Stimulated activated CD4-positive, alpha-beta T cell treated with anti-CD3 and anti-CD28 coated beads, TNF-alpha, amount 100 ng/mL, for 1 hour (primary cell): ENCODE measurements at regions not wholly inside any gene's neighbourhood (a gene's known extent, or its start where the extent isn't known, plus 50 kb on each side); places are given as distances from the start of the nearest gene placed in this dataset.

ENCODE experiments used
- DNase-seq, 3 donors: peaks; one replicate each; pipeline ENCODE4 v3.0.0-alpha.2; 2020; ENCODE audit warnings: low read depth in 3 of 3, low spot score in 1 of 3

DNA sequence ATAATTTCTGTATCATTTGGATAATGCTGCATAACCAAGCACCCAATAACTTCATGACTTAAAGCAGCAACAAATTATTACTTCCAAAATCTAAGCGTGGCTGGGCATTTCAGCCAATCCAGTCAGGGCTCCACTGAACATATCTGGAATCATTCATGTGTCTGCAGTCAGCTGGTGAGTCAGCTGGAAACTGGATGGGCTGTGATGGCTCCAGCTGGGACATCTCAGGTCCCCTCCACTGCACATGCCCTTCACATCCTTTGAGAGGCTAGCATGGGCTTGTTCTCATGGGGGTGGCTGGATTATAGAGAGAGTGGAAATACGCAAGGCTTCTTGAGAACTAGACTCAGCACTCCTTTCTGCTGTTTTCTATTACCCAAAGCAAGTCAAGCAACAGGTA lies 961.9 kb downstream of the DIAPH3 start:
- no peak for DNase-seq

DNA sequence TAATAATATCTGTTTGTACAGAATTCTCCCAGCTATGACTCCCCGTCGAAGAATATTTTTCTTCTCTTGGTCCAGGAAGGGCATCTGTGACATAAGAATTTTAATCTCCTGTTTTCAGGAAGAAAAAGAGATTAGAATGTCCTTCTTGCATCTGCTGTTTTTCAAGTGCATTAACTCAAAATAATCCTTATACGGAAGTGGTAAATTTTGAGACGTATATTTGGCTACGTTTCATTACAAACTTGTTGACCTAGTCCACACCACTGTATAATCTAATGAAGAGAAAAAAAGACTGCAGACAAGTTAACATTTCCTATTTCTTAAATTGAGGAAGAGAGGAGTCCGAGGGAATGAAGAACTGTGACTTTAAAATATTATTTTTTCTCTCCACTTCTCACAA lies 959.9 kb downstream of the DIAPH3 start:
- DNase-seq, result no peak

DNA sequence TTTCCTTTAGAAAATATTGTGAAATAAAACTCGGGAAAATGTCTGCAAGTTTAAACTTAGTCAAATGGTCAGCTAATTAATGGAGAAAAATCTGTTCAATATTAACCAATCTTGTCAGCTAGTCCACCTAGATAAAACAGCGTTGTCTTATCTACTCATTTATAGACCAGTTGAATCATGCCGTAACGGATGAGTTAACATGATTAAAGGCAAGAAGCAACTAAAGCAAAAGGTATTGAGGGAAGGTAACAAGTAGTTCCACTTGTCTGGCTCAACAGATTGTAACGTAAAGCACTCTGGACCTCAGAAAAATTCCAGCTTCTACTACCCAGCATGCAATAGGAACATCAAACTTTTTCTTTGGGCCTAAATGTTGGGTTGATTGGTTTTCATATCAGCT lies 958.2 kb downstream of the DIAPH3 start:
- no peak for DNase-seq

DNA sequence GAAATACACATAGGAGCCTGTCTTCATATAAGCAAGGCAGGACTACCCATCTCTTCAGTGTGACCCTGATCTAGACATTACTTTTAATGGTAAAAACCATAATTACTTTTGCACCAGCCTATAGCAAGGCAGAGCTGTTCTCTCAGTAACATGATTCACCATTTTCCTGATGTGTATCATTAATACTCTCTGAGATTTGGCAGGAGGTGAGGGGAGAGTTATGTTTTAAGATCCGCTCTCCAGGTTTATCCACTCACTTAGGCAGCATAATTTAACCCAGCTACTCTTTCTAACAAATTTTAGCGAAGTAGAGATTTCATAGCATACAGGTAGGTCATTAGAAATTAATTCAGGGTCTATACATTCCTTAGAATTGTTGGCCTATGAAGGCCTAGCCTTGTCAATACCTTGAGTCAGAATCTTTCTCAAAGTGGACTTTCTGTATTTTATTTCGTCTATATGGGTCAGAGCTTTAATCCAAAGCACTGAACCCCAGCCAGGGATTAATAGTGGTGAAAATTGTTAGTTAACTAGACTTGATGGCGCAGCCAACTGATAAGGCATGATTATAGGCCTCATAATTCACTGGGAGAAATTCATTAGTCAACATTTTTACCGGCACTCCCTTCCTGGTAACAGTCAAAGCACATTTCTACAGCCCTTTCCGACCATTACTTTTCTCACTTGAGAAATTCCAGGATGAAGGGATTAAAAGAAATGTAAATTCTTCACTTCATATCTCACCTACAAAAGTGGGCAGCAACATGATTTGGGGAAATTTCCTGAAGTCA lies 955.1 kb downstream of the DIAPH3 start:
- no peak for DNase-seq

GRCh38 chr13:59210543-59210942 lies 953.2 kb downstream of the DIAPH3 start:
- DNase-seq, result no peak

GRCh38 chr13:59211606-59212005 lies 952.1 kb downstream of the DIAPH3 start:
- no peak for DNase-seq

- DNase-seq, result no peak
Measured at GRCh38 chr13:59229401-59229800, 934.3 kb downstream of the DIAPH3 start.

- DNase-seq, result no peak
Measured at GRCh38 chr13:59229861-59230260, 933.9 kb downstream of the DIAPH3 start.

DNA sequence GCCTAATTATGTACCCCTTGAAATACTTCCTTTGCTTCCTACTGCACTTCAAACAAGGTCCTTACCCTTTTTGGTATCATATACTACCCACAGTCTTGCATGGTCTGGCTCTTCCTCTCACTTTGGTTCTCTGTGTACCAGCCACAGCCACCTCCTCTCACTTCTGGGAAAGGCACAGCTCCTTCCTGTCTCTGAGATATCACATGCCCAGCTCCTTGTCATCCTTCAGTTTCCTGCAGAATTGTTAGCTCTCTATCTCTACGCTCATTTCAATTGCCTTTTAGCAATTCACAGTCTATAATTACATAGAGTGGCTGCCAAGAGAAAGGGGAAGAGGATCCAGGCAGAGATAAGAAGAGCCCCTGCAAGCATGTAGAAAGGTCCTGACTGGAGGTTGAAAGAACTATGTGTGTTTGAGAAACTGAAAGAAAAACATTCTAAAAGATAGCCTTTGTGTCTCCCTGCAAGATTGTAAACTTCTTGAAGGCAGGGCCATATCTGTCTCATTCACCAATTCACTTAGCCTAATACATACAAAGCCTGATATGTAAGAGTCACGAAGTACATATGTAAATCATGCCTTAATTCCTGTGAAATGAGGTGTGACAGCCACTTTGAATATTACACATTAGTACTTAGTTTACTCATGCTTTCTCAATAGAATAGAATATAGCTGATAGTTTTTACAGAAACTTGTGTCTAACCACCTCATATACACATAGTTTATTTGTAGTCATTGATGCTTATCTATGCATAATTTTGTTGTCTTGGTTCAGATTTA lies 933.1 kb downstream of the DIAPH3 start:
- DNase-seq, result no peak

- no peak for DNase-seq
Measured at GRCh38 chr13:59236309-59236919, 927.3 kb downstream of the DIAPH3 start.

DNA sequence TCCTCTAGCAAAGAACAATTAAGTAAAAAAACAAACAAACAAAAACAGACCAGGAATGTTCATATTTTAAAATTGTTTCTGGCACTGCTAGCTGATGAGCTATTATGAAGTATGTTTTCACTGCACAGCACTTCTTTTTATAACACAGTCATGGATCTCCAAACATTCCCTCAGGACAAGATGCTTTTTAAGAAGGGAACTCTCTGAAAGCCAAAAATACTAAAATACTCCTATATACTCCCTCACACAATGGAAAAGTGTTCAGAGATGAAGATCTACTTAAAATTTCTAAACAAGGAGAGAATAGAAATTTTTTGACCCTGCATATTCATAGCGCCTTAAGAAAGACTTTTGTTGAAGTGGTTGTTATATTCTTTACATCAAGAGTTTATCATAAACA lies 926.8 kb downstream of the DIAPH3 start:
- DNase-seq, result no peak

DNA sequence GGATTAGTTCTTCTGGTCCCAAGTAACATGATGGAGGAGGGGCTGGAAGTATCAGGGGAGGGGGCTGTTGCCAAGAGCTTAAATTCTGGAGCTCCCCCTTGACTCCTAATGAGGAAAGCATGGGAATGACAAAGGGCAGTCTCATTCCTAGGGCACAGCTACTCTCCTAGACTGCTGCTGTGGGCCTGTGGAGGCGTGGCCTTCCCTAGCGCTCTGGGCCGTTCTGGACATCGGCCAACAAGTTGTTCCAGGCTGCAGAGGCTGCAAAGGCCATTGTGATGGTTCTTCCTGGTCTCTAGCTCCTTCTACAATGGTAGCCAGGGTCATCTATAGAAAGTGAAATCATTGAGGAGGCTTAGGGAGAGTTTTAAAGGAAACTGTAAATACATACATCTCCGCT lies 916.6 kb downstream of the DIAPH3 start:
- DNase-seq, result no peak

- DNase-seq, result no peak
Measured at GRCh38 chr13:59250336-59251189, 913.2 kb downstream of the DIAPH3 start.

DNA sequence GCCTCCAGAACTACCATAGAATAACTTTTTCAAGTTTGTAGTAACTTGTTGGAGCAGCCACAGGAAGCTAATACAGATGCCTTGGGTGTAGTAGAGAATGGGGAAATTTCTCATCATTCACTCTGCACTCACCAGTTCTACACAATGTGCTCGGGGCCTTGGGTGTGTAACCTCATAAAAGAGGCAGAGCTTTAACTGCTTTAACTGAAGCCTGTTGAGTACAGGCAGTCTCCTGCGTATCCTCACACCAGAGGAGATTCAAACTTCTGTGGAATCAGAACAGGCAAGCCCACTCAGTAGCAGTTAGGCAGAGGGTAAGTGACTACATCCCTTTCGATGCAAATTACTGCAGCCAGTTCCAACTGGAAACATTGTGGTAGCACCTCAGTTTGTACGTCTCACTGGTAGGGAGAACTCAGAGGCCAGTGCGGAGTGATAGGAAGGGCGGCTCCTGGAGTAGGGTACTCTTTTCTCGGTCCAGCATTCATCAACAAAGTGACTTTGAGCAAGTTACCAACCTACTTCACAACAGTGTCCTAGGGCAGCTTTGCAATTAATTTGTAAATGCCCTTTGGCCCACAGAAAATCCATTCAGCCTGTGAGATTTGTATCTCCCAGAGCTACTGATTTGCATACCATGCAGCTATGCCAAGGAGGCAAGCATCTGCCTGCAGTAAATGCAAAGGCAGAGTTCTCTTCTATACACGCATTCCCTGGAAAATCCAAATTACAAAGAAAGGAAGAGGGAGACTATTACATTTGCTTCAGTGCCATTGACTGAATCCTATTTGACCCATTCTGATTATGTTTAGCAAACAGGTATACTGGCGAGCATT lies 904.3 kb downstream of the DIAPH3 start:
- DNase-seq, result no peak

DNA sequence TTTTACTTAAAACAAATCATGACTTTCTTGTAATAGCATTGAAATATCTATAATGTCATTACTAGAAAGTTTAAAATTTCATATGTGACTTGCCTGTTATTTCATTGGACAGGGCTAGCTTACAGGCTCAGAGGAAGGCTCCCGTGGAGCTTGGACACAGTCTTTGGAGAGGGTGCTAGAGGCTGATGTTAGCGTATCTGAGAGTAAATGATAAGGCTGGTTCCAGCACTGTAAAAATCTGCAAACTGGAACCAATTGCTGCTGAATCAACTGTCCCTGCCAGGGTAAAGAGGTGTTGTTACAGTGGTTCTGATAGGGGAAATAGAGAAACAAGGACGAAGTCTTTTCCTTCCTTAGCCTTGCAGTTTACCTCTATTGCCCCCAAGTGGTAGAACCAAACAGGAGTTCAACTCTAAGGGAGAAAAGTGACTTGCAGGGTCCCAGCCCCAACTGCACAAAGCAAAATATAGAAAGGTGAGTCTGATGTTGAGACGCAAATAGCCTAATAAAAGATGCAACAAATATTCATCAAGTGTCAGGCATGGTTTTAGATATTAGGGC lies 901.7 kb downstream of the DIAPH3 start:
- no peak for DNase-seq

DNA sequence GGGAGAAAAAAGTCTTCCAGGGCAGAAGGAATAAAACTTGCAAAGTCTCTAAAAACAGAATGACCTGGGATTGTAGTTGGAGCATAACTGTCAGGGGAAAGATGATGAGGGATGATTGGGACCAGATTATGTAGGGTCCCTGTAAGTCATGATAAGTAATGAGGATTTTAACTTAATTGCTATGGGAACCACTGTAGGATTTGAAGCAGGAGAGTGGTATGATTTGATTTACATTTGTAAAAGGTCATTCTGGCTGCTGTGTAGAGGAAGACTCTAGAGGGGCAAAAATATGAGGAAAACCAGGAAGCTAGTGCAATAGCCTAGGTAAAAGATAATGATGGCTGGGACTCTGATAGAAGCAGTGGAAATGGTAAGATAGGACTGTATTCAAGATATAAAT lies 900.2 kb downstream of the DIAPH3 start:
- no peak for DNase-seq

DNA sequence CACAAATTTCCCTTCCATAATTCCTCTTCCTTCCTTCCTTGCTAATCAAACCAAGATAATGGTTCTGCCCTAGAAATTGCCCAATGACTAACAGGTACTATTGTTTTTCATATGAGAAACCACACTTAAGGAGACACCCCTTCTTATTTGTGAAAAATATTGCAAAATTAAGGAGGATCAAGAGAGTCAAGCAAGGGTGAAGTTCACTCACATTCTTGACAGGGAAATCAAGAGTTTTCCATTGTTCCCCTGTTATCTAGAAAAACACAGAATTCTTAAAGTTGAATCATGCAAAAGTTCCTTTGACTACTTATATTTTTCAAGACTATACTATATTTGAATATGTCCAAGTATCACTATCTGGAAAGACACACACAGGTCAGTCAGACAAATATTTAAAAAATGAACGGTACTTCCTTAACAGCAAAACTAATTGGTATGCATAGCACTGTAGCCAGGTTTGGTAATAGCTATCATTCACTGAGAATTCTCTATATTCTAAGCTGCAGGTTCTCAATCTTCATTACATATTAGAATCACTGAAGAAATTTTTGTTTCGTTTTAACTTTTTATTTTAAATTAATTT lies 897.2 kb downstream of the DIAPH3 start:
- DNase-seq, result no peak

DNA sequence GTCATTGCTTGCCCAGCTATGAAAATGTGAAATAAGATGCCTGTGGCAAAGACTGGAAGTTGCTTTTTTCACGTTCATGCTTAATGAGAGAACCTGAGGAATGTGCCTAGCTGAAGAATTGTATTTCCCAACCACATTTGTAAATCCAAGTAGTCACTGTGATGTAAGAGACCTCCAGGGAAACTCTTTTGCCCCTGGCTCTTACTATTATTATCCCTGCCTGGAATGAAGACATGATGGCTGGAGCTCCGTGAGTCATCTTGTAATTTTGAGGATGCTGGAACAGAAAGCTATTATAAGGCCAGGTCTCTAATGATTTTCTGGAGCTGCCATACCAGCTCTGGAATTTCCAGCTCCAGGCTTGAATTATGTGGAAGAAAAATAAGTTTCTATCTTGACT lies 894.3 kb downstream of the DIAPH3 start:
- DNase-seq, result no peak

DNA sequence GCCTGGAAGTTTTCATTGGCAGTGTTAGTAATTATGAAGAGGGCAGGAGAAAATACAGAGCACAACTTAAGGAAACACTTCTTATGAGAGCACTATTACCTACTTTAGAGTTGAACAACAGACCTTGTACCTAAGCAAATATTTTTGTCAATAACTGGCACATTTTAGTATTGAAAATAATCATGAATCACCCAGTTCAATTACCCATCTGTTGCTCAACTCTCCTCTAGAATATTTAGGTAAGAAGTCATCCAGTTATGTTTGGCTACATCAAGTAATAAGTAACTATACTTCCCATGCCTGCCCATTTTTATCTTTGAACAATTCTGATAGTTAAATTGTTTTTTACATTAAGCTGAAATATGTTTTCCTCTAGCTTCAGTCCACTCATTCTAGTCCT lies 893.4 kb downstream of the DIAPH3 start:
- DNase-seq, result no peak
